Breast epithelium (tissue), 3 donors: ENCODE measurements at regions not wholly inside any gene's neighbourhood (a gene's known extent, or its start where the extent isn't known, plus 50 kb on each side); places are given as distances from the start of the nearest gene placed in this dataset.

Experiments used
- CTCF ChIP-seq, 3 donors: fragments of 450-650 bp; IDR thresholded peaks; one replicate each; pipeline ENCODE4 v1.5.1; 2016 to 2017; ENCODE audit warnings: antibody characterized with exemption in 3 of 3, mild to moderate bottlenecking in 3 of 3, moderate library complexity in 3 of 3
- POLR2A ChIP-seq: fragments of 450-650 bp; IDR thresholded peaks from one replicate; pipeline ENCODE4 v1.6.1; 2016; ENCODE audit warnings: antibody characterized with exemption, mild to moderate bottlenecking, moderate library complexity

GRCh38 chr2:105168543-105168942 lies 73.0 kb upstream of the GPR45 start:
- no peak for TF ChIP-seq CTCF (IDR thresholded peaks at IDR 0.05)
- TF ChIP-seq POLR2A, result no peak
